ENCODE measurements at regions not wholly inside any gene's neighbourhood (a gene's known extent, or its start where the extent isn't known, plus 50 kb on each side); places are given as distances from the start of the nearest gene placed in this dataset.

GRCh38 chr2:66032226-66032775, 402.6 kb upstream of the MEIS1 start:
- TF ChIP-seq, protein P1, sequence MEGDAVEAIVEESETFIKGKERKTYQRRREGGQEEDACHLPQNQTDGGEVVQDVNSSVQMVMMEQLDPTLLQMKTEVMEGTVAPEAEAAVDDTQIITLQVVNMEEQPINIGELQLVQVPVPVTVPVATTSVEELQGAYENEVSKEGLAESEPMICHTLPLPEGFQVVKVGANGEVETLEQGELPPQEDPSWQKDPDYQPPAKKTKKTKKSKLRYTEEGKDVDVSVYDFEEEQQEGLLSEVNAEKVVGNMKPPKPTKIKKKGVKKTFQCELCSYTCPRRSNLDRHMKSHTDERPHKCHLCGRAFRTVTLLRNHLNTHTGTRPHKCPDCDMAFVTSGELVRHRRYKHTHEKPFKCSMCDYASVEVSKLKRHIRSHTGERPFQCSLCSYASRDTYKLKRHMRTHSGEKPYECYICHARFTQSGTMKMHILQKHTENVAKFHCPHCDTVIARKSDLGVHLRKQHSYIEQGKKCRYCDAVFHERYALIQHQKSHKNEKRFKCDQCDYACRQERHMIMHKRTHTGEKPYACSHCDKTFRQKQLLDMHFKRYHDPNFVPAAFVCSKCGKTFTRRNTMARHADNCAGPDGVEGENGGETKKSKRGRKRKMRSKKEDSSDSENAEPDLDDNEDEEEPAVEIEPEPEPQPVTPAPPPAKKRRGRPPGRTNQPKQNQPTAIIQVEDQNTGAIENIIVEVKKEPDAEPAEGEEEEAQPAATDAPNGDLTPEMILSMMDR (conservative IDR thresholded peaks at IDR 0.05; ENCODE audit: low read depth, low read length), result no peak
- TF ChIP-seq CHD1 (IDR thresholded peaks at IDR 0.05; ENCODE audit: low read depth, low read length) (no peak), POLR2A (IDR thresholded peaks at IDR 0.05; ENCODE audit: low read depth, low read length) (no peak), RCOR1 (IDR thresholded peaks at IDR 0.05; ENCODE audit: insufficient replicate concordance, low read length) (no peak), BHLHE40 (IDR thresholded peaks at IDR 0.05; ENCODE audit: low read depth, low read length) (no peak), RAD21 (IDR thresholded peaks at IDR 0.05; ENCODE audit: low read length) (no peak), MAFK (IDR thresholded peaks at IDR 0.05; ENCODE audit: low read depth, low read length) (no peak), SMC3 (IDR thresholded peaks at IDR 0.05; ENCODE audit: low read depth, low read length) (no peak)

Data from IMR-90 (cell line).